ENCODE measurements at regions not wholly inside any gene's neighbourhood (a gene's known extent, or its start where the extent isn't known, plus 50 kb on each side); places are given as distances from the start of the nearest gene placed in this dataset.
"Not testable (repeated sequence)": the region's sequence is repeated elsewhere in the genome, so short reads cannot be mapped to it uniquely, and the experiment has no call there.

DNA sequence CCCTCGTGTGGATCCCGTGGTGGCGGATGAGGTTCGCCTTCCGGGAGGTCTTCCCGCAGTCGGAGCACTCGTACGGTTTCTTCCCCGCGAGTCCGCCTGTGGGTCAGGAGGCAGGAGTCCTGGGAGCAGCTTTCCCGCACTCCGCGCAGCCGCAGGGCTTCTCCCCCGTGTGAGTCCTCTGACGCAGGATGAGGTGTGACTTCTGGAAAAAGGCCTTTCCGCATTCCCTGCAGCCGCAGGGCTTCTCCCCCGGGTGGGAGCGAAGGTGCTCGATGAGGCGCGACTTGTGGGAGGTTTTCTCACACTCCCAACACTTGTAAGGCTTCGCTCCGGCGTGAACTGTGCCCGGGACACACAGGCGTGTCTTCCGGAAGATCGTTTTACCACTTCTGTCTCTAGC is 68.8 kb upstream of the WIPI2 start:
- H3K27me3 Mint-ChIP-seq, H3K4me1 Mint-ChIP-seq, ATAC-seq, H3K27ac Mint-ChIP-seq, H3K9me3 Mint-ChIP-seq, H3K4me3 Mint-ChIP-seq, DNase-seq: not testable (repeated sequence)

DNA sequence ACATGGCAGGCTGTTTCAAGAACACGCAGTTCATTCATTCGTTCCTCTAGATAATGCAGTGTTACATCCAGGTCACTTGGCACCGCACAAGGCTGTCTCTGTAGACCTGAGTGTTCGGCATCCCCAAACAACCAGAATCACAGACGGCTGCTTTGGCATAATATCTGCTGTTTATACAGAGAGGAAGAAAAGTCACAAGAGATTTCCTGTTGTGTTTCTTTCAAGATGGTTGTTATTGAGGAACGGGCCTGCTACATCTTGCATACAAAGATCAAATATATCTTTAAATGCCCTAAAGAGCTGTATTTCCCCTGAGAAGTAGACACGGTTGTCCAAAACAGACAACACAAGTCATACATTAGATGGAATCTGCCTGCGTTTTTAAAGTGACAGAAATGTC is 58.8 kb upstream of the WIPI2 start:
- ATAC-seq, H3K4me3 Mint-ChIP-seq: not testable (repeated sequence)
- H3K27ac Mint-ChIP-seq: peak overlapping the region in 1 of 2 donors; percentile 67

GRCh38 chr7:5132539-5132938 is 57.5 kb upstream of the WIPI2 start:
- Mint-ChIP-seq H3K4me3 (no peak overlapping the region), H3K27ac (no peak overlapping the region), H3K9me3 (no peaks in the 10 kb centered on the region), H3K27me3 (no peaks in the 10 kb centered on the region), H3K4me1 (peaks cover 15% of the 10 kb centered on the region)
- ATAC-seq (no peak), DNase-seq (no peak)

More for the DNA sequence above, 58.8 kb upstream of the WIPI2 start:
- H3K9me3 Mint-ChIP-seq, DNase-seq, H3K27me3 Mint-ChIP-seq: not testable (repeated sequence)
- peaks cover 15% of the 10 kb centered on the region for H3K4me1 Mint-ChIP-seq

- H3K9me3 Mint-ChIP-seq: no peaks in the 10 kb centered on the region
- peak in 1 of 2 donors; percentile 29 for DNase-seq
- no peaks in the 10 kb centered on the region for H3K27me3 Mint-ChIP-seq
- no peak for ATAC-seq
- H3K27ac Mint-ChIP-seq: no peak overlapping the region
- H3K4me3 Mint-ChIP-seq: no peak overlapping the region
- peaks cover 21% of the 10 kb centered on the region for H3K4me1 Mint-ChIP-seq
Measured at GRCh38 chr7:5139998-5140397, 50.0 kb upstream of the WIPI2 start.
